Left lung (tissue), 4 donors: ENCODE measurements at regions not wholly inside any gene's neighbourhood (a gene's known extent, or its start where the extent isn't known, plus 50 kb on each side); places are given as distances from the start of the nearest gene placed in this dataset.
"Not testable (repeated sequence)": the region's sequence is repeated elsewhere in the genome, so short reads cannot be mapped to it uniquely, and the experiment has no call there.

Source experiments
- ATAC-seq: fragments of 200-7000 bp; cut with Tn5 transposase; one replicate; pipeline ENCODE4 v1.9.1; 2020; ENCODE audit warnings: moderate library complexity
- DNase-seq, 4 donors: peaks; one replicate each; pipeline ENCODE4 v3.0.0-alpha.2; 2013 to 2020
- H3K27ac ChIP-seq, 2 donors: fragments of 200-600 bp; sonication (generic) in 1 of 2; one replicate each; pipeline versions ENCODE4 v1.5.0 to v1.8.0; 2020 to 2021
- H3K27me3 ChIP-seq, 2 donors: fragments of 200-600 bp; sonication (generic) in 1 of 2; one replicate each; pipeline versions ENCODE4 v1.5.0 to v1.8.0; 2020 to 2021
- H3K36me3 ChIP-seq, 2 donors: fragments of 200-600 bp; sonication (generic) in 1 of 2; one replicate each; pipeline versions ENCODE4 v1.5.0 to v1.8.0; 2020 to 2021
- H3K4me1 ChIP-seq, 2 donors: fragments of 200-600 bp; one replicate each; pipeline ENCODE4 v1.8.0; 2021
- H3K4me3 ChIP-seq, 2 donors: fragments of 200-600 bp; sonication (generic) in 1 of 2; one replicate each; pipeline versions ENCODE4 v1.5.0 to v1.8.0; 2020 to 2021; ENCODE audit warnings: mild to moderate bottlenecking in 1 of 2
- H3K9me3 ChIP-seq, 2 donors: fragments of 200-600 bp; sonication (generic) in 1 of 2; one replicate each; pipeline versions ENCODE4 v1.5.0 to v1.8.0; 2020 to 2021
- CTCF ChIP-seq, 2 donors: fragments of 200-600 bp; sonication (generic) in 1 of 2; IDR thresholded peaks; one replicate each; pipeline versions ENCODE4 v1.5.0 to v1.8.0; 2021; ENCODE audit warnings: antibody characterized with exemption in 2 of 2
- intact Hi-C, 2 donors: fragments of 100-400 bp; cut with DNase I; formaldehyde crosslinking; loops; one replicate each; pipeline versions ENCODE4 v1.11.2 to v1.14.2; 2022
- donor health status: DM: no; HTN: yes; CAD: no.
- donor health status: DM: no; HTN: no; CAD: no.

- H3K9me3 ChIP-seq: peaks cover 0 to 9% of the 10 kb centered on the region in 2 donors
- ATAC-seq (no peak), DNase-seq (no peak)
- H3K4me3 ChIP-seq: no peak overlapping the region
- H3K27me3 ChIP-seq: no peaks in the 10 kb centered on the region
- intact Hi-C loops: no loop called here
- H3K36me3 ChIP-seq: no peaks in the 10 kb centered on the region
- no peak for TF ChIP-seq CTCF (IDR thresholded peaks at IDR 0.05)
- no peaks in the 10 kb centered on the region for H3K4me1 ChIP-seq
- no peak overlapping the region for H3K27ac ChIP-seq
Measured at GRCh38 chr4:28073860-28074555, 1213.4 kb downstream of the STIM2 start.

DNA sequence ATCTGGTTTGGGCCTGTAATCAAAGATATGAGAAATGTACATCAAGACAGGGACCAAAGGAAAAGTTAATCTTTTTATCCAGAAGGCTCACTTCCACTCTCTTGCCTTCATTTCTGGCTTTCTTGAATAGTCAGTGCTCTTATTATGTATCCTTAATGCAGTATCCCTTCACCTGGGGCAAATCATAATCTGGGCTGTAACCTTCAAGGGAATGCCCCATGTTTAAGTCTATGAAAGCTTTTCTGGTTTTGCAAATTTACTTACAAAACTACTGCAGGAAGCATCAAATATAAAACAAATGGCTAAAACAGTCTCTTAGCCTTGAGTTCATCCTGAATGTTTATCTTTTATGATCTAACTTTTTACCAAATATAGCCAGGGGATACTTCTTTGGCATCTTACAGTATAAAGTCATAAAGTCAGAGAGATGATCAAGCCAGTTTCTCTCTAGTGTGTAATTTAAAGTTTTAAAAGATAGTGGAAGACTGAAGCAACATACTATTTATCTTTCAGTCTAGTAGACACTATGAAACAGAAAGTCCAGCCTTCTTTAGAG, 1214.8 kb downstream of the STIM2 start:
- Histone ChIP-seq H3K27me3 (no peaks in the 10 kb centered on the region), H3K36me3 (no peaks in the 10 kb centered on the region), H3K27ac (no peak overlapping the region), H3K9me3 (peaks cover 0 to 5% of the 10 kb centered on the region in 2 donors), H3K4me1 (no peaks in the 10 kb centered on the region), H3K4me3 (no peak overlapping the region)
- DNase-seq: no peak
- ATAC-seq: no peak
- TF ChIP-seq CTCF (IDR thresholded peaks at IDR 0.05): no peak
- intact Hi-C loops: no loop called here

GRCh38 chr4:28077203-28077602, 1216.6 kb downstream of the STIM2 start:
- H3K9me3 ChIP-seq, H3K4me3 ChIP-seq, H3K27ac ChIP-seq, H3K27me3 ChIP-seq, intact Hi-C loops, H3K36me3 ChIP-seq, ATAC-seq, H3K4me1 ChIP-seq, DNase-seq: not testable (repeated sequence)

DNA sequence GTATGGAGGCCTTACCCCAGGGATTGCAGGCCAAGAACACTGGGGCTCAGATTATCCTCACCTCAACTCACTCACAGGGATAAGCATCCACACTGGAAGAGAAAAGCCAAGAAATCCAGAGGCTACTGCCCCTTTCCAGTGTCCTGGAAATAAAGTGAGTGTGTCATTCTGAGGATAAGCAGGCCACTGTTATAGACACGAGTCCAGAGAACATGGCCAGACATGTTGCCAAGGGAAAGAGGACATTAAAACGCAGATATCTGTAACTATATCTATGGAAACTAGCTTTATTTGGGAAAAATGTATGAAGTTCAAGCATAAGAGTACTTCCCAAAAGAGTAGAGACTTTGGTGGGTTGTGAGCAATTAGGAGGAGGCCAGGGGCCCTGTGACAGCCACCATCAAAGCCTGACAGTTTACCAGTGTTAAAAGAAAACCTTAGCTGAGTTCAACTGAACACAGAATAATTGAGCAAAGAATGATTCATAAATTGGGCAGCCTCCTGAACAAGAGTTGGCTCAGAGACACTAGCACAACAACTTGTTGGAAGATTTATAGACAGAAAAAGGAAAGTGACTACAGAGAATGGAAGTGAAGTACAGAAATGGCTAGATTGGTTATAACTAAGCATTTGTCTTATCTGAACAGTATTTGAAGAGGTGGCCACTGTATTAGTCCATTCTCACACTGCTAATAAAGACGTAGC, 1222.2 kb downstream of the STIM2 start:
- intact Hi-C loops: no loop called here
- Histone ChIP-seq H3K4me1 (no peaks in the 10 kb centered on the region), H3K36me3 (no peaks in the 10 kb centered on the region), H3K27ac (no peak overlapping the region), H3K27me3 (no peaks in the 10 kb centered on the region), H3K4me3 (no peak overlapping the region), H3K9me3 (peaks cover 0 to 15% of the 10 kb centered on the region in 2 donors)
- DNase-seq: no peak
- no peak for ATAC-seq
- TF ChIP-seq CTCF (IDR thresholded peaks at IDR 0.05): no peak

- H3K4me1 ChIP-seq: no peaks in the 10 kb centered on the region
- H3K27ac ChIP-seq: no peak overlapping the region
- intact Hi-C loops: no loop called here
- no peaks in the 10 kb centered on the region for H3K36me3 ChIP-seq
- DNase-seq: no peak
- ATAC-seq: no peak
- H3K4me3 ChIP-seq: no peak overlapping the region
- H3K9me3 ChIP-seq: no peaks in the 10 kb centered on the region
- no peak for TF ChIP-seq CTCF (IDR thresholded peaks at IDR 0.05)
- no peaks in the 10 kb centered on the region for H3K27me3 ChIP-seq
Measured at GRCh38 chr4:28092610-28093009, 1232.0 kb downstream of the STIM2 start.
